Eye (tissue), 1 donor: ENCODE measurements at regions not wholly inside any gene's neighbourhood (a gene's known extent, or its start where the extent isn't known, plus 50 kb on each side); places are given as distances from the start of the nearest gene placed in this dataset.
A peak's percentile ranks its signal among the peaks of the same experiment; 100 is the strongest.

Experiments used
- DNase-seq: peaks from one replicate; pipeline ENCODE4 v3.0.0-alpha.2; 2015

DNA sequence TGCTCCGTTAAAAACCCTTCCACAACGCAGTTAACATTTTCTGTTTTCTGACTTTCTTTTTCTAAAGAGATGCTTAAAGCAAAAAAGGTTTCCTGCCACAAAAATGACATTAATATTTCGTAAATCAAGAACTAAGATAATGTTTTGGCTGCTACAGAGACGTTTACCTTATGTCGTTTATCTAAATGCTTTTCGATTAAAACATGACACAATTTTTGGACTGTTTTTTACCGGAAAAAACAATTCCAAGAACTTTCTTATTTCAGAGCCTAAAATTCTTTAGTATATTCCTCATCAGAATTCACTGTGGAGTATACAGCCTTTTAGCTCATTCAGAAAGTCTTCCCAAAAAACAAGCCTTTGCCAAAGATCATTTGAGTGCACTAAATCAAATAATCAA is 278.0 kb upstream of the TCF4 start:
- no peak for DNase-seq

DNA sequence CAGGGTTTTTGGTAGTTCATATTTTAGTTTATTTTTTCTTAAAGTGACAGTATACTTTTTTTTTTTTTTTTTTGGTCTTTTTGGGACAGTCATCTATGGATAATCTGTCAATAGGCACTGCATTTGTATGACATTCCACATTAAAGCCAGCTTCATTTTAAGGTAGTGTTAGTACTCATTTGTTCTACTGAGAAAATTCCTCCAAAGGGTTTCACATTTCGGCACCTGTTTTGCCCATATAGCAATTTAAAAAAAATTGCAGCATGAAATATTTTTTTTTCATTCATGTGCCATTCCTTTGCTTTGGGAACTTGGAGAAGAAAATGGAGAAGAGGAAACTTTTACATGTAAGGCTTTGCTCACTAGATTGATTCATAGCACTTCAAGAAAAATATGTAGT is 276.3 kb upstream of the TCF4 start:
- no peak for DNase-seq

DNA sequence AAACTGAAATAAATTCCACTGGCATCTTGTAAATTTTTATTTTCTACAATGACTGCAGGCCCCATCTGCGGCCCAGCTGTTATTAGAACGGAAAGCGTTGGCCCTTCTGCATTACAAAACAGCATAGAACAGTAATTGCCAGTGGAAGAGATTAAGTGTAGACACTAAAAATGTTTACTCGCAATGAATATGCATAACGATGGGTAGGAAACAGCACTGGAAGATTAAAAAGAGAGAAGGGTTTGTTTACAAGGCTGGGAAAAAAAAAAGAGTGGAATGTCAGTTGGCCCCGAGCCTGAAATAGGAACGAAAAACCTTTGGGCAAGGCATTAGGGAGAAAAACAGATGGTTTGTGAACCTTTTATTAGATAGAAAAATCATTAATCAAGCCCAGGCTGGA is 275.9 kb upstream of the TCF4 start:
- peak; percentile 51 for DNase-seq

- no peak for DNase-seq
Observed at GRCh38 chr18:55863391-55863706, 275.4 kb upstream of the TCF4 start.

- no peak for DNase-seq
Observed at GRCh38 chr18:55862693-55863390, 274.9 kb upstream of the TCF4 start.

GRCh38 chr18:55861266-55861665 is 273.3 kb upstream of the TCF4 start:
- DNase-seq = peak; percentile 43

DNA sequence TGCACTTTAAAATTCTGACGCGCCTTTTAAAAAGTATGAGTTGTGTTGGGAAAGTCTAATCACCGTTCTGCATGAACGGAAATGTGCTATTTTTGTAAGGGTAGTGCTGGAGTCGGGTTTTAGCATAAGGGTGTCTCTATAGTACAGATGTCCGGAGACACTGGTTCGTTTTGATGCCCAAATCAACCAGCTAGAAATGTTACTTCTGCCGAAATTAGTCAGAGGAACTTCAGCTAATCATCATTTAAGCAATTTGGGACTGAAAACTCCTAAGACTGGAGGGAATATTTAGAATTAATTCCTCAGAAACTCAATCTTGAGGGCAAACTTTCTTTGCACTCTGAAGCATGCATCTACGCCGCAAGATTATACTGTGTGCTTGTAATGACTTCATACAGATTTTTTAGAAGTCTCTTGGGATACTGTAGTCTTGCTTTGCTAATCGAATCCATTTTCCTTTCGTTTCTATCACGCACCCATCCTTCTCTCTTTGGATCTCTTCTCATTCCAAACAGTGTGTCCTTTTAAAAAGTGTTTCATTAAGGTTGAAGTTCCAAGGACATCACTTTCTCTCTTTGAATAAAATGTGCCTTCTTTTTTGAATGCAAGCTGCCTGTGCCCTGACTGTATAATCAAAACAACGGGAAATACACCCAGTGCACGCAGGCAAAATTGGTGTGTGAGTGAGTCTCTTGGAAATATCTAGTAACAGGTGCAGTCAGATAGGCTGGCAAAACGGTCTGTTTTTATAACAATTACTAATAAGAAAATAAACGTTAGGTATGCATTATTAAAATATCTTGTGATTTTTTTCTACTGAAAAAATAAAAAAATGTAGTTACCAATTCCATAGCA is 270.9 kb upstream of the TCF4 start:
- DNase-seq = peak; percentile 42

- no peak for DNase-seq
Observed at GRCh38 chr18:55857956-55858355, 270.0 kb upstream of the TCF4 start.

- DNase-seq = no peak
Observed at GRCh38 chr18:55857409-55857808, 269.4 kb upstream of the TCF4 start.

DNA sequence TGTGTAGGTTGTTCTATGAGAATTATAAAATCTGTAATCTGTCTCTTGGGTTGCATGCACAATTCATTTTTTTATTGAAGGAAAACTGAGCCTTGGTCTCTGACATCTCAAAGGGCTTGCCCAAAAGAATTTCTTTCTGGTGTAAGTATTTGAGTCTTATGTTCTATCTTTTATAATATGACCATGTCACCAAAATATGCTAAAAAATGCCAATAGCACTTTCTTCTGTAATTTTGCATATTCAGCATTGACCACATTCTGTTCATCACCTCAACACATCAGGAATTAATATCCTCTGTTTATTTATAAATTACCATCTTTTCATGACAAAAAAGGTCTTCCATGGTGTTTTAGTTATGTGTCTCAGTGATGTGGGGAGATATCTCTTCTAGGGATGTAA is 268.7 kb upstream of the TCF4 start:
- no peak for DNase-seq

GRCh38 chr18:55856229-55856628 is 268.2 kb upstream of the TCF4 start:
- peak; percentile 43 for DNase-seq

GRCh38 chr18:55853268-55853667 is 265.3 kb upstream of the TCF4 start:
- DNase-seq = no peak

GRCh38 chr18:55850904-55851303 is 262.9 kb upstream of the TCF4 start:
- no peak for DNase-seq

GRCh38 chr18:55849391-55849790 is 261.4 kb upstream of the TCF4 start:
- no peak for DNase-seq

GRCh38 chr18:55847960-55848359 is 260.0 kb upstream of the TCF4 start:
- no peak for DNase-seq

GRCh38 chr18:55845221-55845620 is 257.2 kb upstream of the TCF4 start:
- no peak for DNase-seq

DNA sequence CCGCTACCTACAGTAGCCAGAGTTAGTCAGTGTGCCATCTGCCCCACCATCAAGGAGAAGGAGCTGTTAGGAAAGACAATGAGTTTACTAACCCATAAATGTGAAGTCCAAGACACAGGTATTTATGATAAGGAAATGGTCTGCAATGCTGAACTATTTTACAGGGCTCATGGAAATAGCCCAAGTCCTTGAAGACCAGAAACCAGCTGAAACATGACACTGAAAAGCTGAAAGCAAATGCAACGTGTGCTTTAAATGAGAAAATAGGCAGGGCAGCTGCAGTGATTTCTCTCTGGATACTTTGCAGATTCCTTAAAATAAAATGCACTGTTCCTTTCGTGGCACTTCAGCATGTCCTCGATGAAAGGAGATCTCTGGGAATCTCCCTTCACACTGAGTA is 256.4 kb upstream of the TCF4 start:
- no peak for DNase-seq

DNA sequence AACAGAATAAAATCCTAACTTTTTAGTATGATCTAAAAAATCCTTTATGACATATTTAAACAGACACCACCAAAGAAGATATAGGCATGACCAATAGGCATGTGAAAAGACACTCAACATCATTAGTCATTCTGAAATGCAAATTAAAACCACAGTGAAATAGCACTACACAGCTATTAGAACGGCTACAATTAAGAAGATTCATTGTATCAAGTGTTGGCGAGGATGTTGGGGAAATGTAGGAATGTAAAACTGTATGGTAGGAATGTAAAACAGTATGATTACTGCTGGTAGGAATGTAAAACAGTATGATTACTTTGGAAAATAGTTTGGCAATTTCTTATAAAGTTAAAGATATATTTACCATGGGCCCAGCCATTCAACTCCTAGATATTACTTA is 253.3 kb upstream of the TCF4 start:
- no peak for DNase-seq

GRCh38 chr18:55840601-55841170 is 252.7 kb upstream of the TCF4 start:
- no peak for DNase-seq

DNA sequence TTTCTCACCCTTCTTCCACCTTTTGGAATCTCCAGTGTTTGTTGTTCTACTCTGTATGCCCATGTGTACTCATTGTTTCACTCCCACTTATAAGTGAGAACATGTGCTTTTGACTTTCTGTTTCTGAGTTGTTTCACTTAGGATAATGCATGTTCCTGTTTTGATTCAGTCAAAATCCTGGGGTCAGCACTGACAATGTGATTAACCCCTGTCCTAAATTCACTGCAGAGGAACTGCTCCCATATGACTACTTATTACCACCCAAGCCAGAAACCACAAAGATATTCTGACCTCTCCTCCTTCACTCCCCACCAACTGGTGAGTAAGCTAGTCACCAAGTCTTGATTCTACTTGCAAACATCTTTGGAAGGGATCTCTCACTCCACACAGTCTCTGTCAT is 251.4 kb upstream of the TCF4 start:
- no peak for DNase-seq

DNA sequence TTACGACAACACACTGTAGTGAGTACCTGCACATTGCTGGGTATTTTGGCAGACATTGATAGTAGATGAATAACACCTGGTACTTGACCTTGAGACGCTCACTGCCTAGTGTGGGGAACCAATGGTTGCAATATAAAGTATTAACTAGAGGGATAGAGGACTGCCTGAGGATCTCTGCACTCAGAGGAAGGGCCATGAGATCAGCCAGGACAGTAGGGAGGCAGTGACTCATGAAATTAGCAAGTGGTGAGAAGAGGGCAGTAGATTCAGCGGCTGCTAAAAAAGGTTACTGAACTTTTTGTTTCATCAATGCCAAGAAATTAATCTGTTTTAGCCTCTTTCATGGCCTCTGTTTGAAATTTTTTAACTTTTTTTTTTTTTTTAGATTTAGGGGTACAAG is 250.8 kb upstream of the TCF4 start:
- DNase-seq = no peak

- DNase-seq = no peak
Observed at GRCh38 chr18:55838319-55838718, 250.3 kb upstream of the TCF4 start.

DNA sequence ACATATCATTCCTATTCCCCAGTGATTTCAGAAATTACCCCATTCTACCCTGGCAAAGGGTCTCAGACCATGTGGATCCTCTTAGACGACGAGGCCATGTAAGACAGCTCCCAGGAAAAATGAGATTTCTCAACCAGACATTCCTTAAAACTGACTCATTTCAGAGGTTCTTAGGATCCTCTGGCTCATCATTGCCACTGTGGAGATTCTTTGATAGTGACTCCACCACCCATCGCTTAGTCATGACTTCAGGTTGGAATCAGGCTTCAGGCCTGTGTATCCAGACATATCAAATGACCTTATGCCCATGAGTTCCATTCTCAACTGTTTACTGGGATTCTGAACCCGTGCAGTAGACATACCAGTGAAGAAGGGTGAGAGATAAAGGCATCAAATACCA is 245.6 kb upstream of the TCF4 start:
- DNase-seq = no peak

GRCh38 chr18:55830544-55830943 is 242.6 kb upstream of the TCF4 start:
- DNase-seq = no peak
